Stomach smooth muscle (tissue), 2 donors: ENCODE measurements at regions not wholly inside any gene's neighbourhood (a gene's known extent, or its start where the extent isn't known, plus 50 kb on each side); places are given as distances from the start of the nearest gene placed in this dataset.

Experiments used
- H3K27ac ChIP-seq: one replicate; pipeline ENCODE4 v1.7.0; 2013; ENCODE audit warnings: mild to moderate bottlenecking, low read length, inconsistent platforms
- H3K27me3 ChIP-seq, 2 donors: one replicate each; pipeline ENCODE4 v1.7.0; 2013; ENCODE audit warnings: low read length in 2 of 2; ENCODE audit not compliant: insufficient read depth in 2 of 2, control insufficient read depth in 1 of 2
- H3K36me3 ChIP-seq, 2 donors: one replicate each; pipeline ENCODE4 v1.7.0; 2013; ENCODE audit warnings: low read length in 2 of 2; ENCODE audit not compliant: control insufficient read depth in 2 of 2, insufficient read depth in 2 of 2
- H3K4me1 ChIP-seq: one replicate; pipeline ENCODE4 v1.7.0; 2013; ENCODE audit warnings: low read length; ENCODE audit not compliant: control insufficient read depth, insufficient read depth
- H3K4me3 ChIP-seq, 2 donors: one replicate each; pipeline ENCODE4 v1.7.0; 2013; ENCODE audit warnings: low read length in 2 of 2
- H3K9ac ChIP-seq, 2 donors: one replicate each; pipeline ENCODE4 v1.7.0; 2013; ENCODE audit warnings: low read length in 2 of 2, mild to moderate bottlenecking in 1 of 2
- H3K9me3 ChIP-seq, 2 donors: one replicate each; pipeline ENCODE4 v1.7.0; 2013; ENCODE audit warnings: low read length in 2 of 2; ENCODE audit not compliant: control insufficient read depth in 2 of 2
- donor health status: healthy.
- donor health status: Pancreatic carcinoma.

- Histone ChIP-seq H3K27me3 (no peaks in the 10 kb centered on the region), H3K9me3 (no peaks in the 10 kb centered on the region), H3K36me3 (no peaks in the 10 kb centered on the region), H3K4me1 (no peaks in the 10 kb centered on the region), H3K4me3 (no peak overlapping the region), H3K27ac (no peak overlapping the region), H3K9ac (no peak overlapping the region)
These were observed 1523.8 kb downstream of the PCDH7 start for GRCh38 chr4:32243926-32244325.

- Histone ChIP-seq H3K27ac (no peak overlapping the region), H3K27me3 (no peaks in the 10 kb centered on the region), H3K9me3 (no peaks in the 10 kb centered on the region), H3K9ac (no peak overlapping the region), H3K4me1 (no peaks in the 10 kb centered on the region), H3K36me3 (no peaks in the 10 kb centered on the region), H3K4me3 (no peak overlapping the region)
These were observed 1528.9 kb downstream of the PCDH7 start for GRCh38 chr4:32249040-32249439.

- no peaks in the 10 kb centered on the region for H3K27me3 ChIP-seq
- no peaks in the 10 kb centered on the region for H3K36me3 ChIP-seq
- no peak overlapping the region for H3K9ac ChIP-seq
- no peak overlapping the region for H3K27ac ChIP-seq
- H3K4me3 ChIP-seq = no peak overlapping the region
- H3K9me3 ChIP-seq = no peaks in the 10 kb centered on the region
- H3K4me1 ChIP-seq = no peaks in the 10 kb centered on the region
These were observed 1531.0 kb downstream of the PCDH7 start for GRCh38 chr4:32251126-32251525.

- no peaks in the 10 kb centered on the region for H3K36me3 ChIP-seq
- H3K27me3 ChIP-seq = no peaks in the 10 kb centered on the region
- no peak overlapping the region for H3K4me3 ChIP-seq
- no peaks in the 10 kb centered on the region for H3K9me3 ChIP-seq
- H3K4me1 ChIP-seq = no peaks in the 10 kb centered on the region
- no peak overlapping the region for H3K27ac ChIP-seq
- H3K9ac ChIP-seq = no peak overlapping the region
These were observed 1531.8 kb downstream of the PCDH7 start for GRCh38 chr4:32251926-32252325.

GRCh38 chr4:32254216-32254615 lies 1534.0 kb downstream of the PCDH7 start:
- Histone ChIP-seq H3K4me3 (no peak overlapping the region), H3K27me3 (no peaks in the 10 kb centered on the region), H3K9me3 (no peaks in the 10 kb centered on the region), H3K27ac (no peak overlapping the region), H3K9ac (no peak overlapping the region), H3K36me3 (no peaks in the 10 kb centered on the region), H3K4me1 (no peaks in the 10 kb centered on the region)

- no peak overlapping the region for H3K27ac ChIP-seq
- no peaks in the 10 kb centered on the region for H3K27me3 ChIP-seq
- no peak overlapping the region for H3K4me3 ChIP-seq
- H3K9me3 ChIP-seq = no peaks in the 10 kb centered on the region
- no peaks in the 10 kb centered on the region for H3K36me3 ChIP-seq
- no peaks in the 10 kb centered on the region for H3K4me1 ChIP-seq
- no peak overlapping the region for H3K9ac ChIP-seq
These were observed 1538.8 kb downstream of the PCDH7 start for GRCh38 chr4:32258986-32259385.

- H3K27ac ChIP-seq = no peak overlapping the region
- no peaks in the 10 kb centered on the region for H3K4me1 ChIP-seq
- no peaks in the 10 kb centered on the region for H3K27me3 ChIP-seq
- H3K4me3 ChIP-seq = no peak overlapping the region
- H3K9ac ChIP-seq = no peak overlapping the region
- no peaks in the 10 kb centered on the region for H3K9me3 ChIP-seq
- H3K36me3 ChIP-seq = no peaks in the 10 kb centered on the region
These were observed 1541.0 kb downstream of the PCDH7 start for GRCh38 chr4:32261196-32261595.

GRCh38 chr4:32268863-32269262 lies 1548.7 kb downstream of the PCDH7 start:
- Histone ChIP-seq H3K27ac (no peak overlapping the region), H3K4me1 (no peaks in the 10 kb centered on the region), H3K9ac (no peak overlapping the region), H3K9me3 (peaks cover 0 to 4% of the 10 kb centered on the region in 2 donors), H3K27me3 (no peaks in the 10 kb centered on the region), H3K36me3 (no peaks in the 10 kb centered on the region), H3K4me3 (no peak overlapping the region)

- Histone ChIP-seq H3K9ac (no peak overlapping the region), H3K36me3 (no peaks in the 10 kb centered on the region), H3K27me3 (no peaks in the 10 kb centered on the region), H3K4me1 (no peaks in the 10 kb centered on the region), H3K9me3 (no peaks in the 10 kb centered on the region), H3K4me3 (no peak overlapping the region), H3K27ac (no peak overlapping the region)
These were observed 1569.9 kb downstream of the PCDH7 start for GRCh38 chr4:32290102-32290501.

GRCh38 chr4:32318926-32319325 lies 1598.8 kb downstream of the PCDH7 start:
- Histone ChIP-seq H3K27ac (no peak overlapping the region), H3K27me3 (no peaks in the 10 kb centered on the region), H3K4me3 (no peak overlapping the region), H3K9me3 (no peaks in the 10 kb centered on the region), H3K4me1 (no peaks in the 10 kb centered on the region), H3K9ac (no peak overlapping the region), H3K36me3 (no peaks in the 10 kb centered on the region)

- no peak overlapping the region for H3K4me3 ChIP-seq
- no peak overlapping the region for H3K9ac ChIP-seq
- no peaks in the 10 kb centered on the region for H3K36me3 ChIP-seq
- no peak overlapping the region for H3K27ac ChIP-seq
- H3K27me3 ChIP-seq = no peaks in the 10 kb centered on the region
- H3K9me3 ChIP-seq = no peaks in the 10 kb centered on the region
- no peaks in the 10 kb centered on the region for H3K4me1 ChIP-seq
These were observed 1601.3 kb downstream of the PCDH7 start for GRCh38 chr4:32321421-32321820.

- no peak overlapping the region for H3K9ac ChIP-seq
- H3K36me3 ChIP-seq = no peaks in the 10 kb centered on the region
- no peak overlapping the region for H3K4me3 ChIP-seq
- no peaks in the 10 kb centered on the region for H3K9me3 ChIP-seq
- H3K4me1 ChIP-seq = no peaks in the 10 kb centered on the region
- no peak overlapping the region for H3K27ac ChIP-seq
- H3K27me3 ChIP-seq = no peaks in the 10 kb centered on the region
These were observed 1614.6 kb downstream of the PCDH7 start for GRCh38 chr4:32334759-32335158.
